DND-41 (cell line): ENCODE measurements at regions not wholly inside any gene's neighbourhood (a gene's known extent, or its start where the extent isn't known, plus 50 kb on each side); places are given as distances from the start of the nearest gene placed in this dataset.

ENCODE experiments used
- CTCF ChIP-seq: IDR thresholded peaks from 2 replicates; pipeline ENCODE4 v1.5.1; 2012; ENCODE audit warnings: borderline replicate concordance, low read length, moderate library complexity, mild to moderate bottlenecking; ENCODE audit not compliant: poor library complexity, severe bottlenecking; ENCODE audit errors: extremely low read depth
- EZH2 ChIP-seq: IDR thresholded peaks from 3 replicates; pipeline ENCODE4 v1.6.1; 2012; ENCODE audit warnings: borderline replicate concordance, low read depth, mild to moderate bottlenecking, moderate library complexity, low read length, inconsistent platforms; ENCODE audit not compliant: severe bottlenecking

- TF ChIP-seq CTCF (no peak), EZH2 (no peak)
These were observed 133.1 kb upstream of the CHST15 start for GRCh38 chr10:124226271-124227054.
